Hematopoietic multipotent progenitor cell treated with erythropoietin and hydrocortisone succinate and interleukin-3 and kit ligand, for 6 days (in vitro differentiated cells): ENCODE measurements at regions not wholly inside any gene's neighbourhood (a gene's known extent, or its start where the extent isn't known, plus 50 kb on each side); places are given as distances from the start of the nearest gene placed in this dataset.

Source experiments
- DNase-seq: peaks from one replicate; pipeline ENCODE4 v3.0.0-alpha.2; 2015

DNA sequence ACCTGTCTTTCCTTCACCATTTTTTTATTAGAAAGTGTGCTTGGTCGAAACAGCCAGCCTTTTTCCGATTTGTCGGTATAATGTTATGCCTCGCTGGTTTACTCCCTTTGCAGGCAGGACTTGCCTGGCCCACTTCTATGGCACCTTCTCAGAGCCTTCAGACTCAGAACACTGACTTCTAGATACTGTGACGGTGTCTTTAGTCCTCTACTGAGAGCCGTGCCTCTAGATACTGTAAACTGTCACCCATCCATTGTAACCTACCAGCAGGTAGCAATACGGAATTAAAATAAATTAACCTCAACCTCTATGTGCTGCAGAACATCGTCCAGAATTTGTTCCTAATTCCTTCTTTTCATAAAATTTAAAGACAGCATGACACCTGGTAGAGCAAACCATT is 247.7 kb upstream of the TTC14 start:
- no peak for DNase-seq

DNA sequence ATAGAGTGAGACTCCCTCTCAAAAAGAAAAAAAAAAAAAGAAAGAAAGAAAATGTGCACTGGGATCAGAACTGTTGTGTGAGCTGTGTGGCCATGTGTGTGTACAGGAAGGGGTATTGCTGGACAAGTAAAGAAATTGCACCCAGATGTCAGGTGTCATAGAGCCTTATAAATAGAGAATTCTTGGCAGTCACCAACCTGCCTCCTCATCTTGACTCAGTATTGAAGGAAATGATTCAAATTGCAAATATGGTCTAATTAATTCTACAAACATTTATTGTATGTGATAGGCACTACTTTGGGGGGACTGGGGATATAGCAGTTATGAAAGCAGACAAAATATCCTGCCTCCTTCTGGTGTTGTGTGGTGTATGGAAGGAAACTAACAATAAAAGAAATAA is 243.8 kb upstream of the TTC14 start:
- no peak for DNase-seq

- DNase-seq, result no peak
Observed at GRCh38 chr3:180359061-180359952, 242.7 kb upstream of the TTC14 start.

DNA sequence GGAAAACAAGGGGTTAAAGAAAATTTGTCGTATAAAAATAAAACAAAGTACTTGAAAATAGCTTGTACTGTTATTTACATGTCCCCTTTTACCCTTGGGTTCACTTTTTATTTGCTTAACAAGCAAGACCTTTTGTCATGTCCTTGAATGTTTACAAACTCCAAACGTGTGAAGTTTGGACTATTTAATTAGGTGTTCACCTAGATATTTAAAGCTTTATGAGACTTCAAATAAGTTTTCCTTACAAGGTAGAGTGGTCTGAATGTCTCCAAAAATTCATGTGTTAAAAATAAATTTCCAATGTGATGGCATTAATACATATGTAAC is 242.0 kb upstream of the TTC14 start:
- no peak for DNase-seq

DNA sequence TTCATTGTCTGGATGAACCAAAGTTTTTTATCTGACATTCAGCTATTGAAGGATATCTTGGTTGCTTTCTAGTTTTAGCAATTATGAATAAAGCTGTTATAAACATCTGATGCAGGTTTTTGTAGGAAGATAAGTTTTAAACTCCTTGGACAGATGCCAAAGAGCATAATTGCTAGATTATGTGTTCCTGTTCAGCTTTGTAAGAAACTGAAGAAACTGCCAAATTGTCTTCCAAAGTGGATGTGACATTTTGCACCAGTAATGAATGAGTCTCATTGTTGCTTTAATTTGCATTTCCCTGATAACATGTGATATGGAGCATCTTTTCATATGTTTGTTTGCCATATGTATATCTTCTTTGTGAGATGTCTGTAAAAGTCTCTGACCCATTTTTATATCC is 239.9 kb upstream of the TTC14 start:
- DNase-seq, result no peak

GRCh38 chr3:180375831-180376230 is 226.1 kb upstream of the TTC14 start:
- DNase-seq, result no peak

DNA sequence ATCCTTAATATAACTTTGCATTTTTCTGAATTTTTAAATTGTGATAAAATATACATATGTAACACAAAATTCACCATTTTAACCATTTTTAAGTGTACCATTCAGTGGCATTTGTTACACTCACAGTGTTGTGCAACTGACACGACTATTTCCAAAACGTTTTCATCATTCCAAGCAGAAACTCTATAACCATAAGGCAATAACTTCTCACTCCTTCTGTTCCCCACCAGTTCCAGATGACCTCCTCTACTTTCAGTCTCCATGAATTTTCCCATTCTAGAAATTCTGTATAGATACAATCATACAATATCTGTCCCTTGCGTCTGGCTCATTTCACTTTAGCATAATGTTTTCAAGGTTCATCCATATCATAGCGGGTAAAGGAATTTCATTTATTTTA is 223.5 kb upstream of the TTC14 start:
- no peak for DNase-seq

- no peak for DNase-seq
Observed at GRCh38 chr3:180382638-180383180, 219.3 kb upstream of the TTC14 start.

DNA sequence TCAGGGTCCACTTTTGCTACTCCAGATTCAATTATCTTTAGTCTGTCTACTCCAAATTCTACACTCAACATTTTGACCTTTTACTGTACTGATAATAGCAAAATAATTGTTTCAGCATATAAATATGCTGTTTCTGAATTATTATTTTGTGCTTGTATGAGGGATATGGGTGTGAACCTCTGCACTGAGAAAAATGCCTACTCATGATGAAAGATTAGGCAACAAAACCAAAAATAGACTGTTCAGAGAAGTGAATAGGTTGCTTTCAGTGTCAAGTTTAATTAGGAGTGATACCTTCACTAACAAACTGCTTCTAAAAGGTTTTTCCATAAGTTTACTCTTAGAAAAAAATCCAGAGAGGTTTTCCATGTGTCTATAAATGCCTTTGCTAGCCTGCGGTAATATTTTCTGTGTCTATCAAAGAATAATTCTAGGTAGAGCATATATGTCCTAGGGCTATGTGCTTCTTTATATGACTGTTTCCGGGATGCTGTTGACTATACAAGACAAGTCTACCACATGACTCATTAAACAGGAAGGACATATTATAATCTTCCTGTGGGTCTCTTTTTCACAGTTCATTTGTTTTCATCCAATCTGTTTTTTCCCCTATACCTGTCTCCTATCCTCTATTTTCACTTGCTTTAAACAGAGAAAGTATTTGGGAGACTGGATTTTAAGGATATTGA is 218.5 kb upstream of the TTC14 start:
- no peak for DNase-seq

DNA sequence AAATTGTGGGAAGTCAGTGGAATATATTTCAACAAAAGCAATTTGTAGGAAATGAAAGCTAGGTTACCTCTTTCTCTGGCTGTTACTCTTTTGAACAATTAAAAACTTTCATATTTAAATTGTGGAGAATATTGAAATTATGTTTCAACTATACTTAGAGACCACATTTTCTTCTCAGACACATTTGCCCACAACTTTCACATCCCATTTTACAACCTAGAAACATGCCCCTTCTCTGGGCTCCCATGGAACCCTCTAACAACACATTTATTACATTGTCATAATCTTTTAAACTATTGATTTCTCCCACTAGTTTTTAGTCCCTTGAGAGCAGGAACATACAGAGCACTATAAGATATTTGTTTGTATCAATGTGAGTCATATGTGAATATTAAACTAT is 211.7 kb upstream of the TTC14 start:
- no peak for DNase-seq

DNA sequence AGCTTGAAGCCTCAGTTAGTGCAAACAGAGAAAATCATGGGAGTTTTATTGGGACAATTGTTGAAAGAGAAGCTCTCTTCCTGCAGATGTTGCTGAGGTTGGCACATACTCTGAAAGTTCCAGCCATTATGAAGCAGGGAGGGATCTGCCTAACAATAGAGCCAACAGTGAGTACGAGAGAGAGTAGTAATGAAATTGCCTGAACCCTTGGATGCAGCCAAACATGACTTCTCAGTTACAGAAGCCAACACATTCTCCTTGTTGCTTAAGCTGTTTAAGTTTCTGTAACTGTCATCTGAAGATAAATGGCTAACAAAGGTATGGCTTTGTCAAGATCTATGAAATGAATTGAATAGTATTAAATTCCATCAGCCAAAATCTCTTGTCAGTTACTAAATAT is 211.0 kb upstream of the TTC14 start:
- DNase-seq, result no peak

DNA sequence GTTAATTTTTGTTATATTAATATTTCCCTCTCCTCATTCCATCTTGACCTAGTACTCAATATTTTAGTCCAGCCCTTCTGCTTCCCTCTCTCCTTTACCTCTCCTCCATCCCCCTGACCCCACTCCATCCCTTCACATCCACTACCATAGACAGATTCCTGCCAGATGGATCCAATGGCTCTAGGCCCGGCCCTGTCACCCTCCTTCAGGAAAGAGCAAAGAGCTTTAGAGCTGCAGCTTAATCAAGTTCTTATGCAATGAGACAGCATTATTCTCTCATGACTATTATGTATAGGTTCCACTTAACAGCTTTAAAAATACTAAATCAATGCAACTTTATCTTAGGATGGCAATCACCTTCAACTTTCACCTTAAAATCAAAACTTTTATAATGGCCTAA is 200.7 kb upstream of the TTC14 start:
- DNase-seq, result no peak

- DNase-seq, result no peak
Observed at GRCh38 chr3:180402471-180403073, 199.4 kb upstream of the TTC14 start.

GRCh38 chr3:180403156-180403555 is 198.8 kb upstream of the TTC14 start:
- DNase-seq, result no peak

DNA sequence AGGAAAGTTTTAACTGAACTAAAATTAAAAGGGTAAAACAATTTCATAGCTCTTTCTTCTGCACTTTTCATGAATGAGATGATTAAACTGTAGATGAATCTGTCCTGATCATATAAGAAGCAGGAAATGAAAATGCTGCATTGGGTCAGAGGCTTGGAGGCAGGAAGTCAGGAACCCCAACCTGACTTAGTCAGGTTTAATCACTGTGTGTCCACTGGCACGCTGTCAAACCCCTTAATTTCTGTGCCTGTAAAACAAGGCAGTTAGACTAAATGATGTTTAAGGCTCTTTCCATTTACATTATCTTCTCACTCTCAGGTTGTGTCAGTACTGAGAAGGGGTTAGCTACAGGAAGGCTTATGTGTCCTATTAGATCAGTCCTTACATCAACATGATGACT is 193.3 kb upstream of the TTC14 start:
- no peak for DNase-seq

DNA sequence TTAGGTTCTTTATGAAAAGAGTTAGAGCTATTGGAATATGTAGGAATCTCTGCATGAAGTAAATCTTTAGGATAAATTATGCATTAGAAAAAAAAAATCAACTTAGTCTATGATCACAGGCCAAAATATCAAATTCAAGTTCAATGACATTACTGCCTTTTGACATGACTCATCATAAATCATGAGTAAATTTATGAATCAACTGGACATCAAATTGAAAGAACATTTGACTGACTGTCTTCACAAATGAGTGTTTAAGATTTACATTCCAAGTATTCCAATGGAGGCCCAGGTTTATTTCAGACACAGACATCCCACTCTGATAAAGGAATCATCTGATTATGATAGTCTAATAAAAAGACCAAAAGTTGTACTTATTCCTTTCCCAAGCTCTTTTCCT is 192.8 kb upstream of the TTC14 start:
- DNase-seq, result no peak

DNA sequence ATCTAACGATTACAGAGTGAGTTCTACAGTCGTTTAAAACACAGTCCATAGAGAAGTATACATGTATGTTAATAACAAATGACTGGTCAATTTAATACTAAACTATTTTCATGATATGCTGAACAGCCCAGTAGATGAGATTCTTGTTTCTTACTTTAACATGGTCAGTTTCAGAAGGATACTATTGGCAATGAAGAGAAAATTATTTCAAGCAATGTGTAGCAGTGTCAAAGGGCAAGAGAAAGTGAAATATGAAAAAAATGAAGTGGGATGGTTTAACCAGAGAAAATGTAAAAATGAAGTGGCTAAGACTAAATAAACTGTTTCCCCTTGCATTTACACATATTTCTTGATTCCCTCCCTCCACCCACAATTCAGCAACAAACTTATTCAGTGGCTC is 192.1 kb upstream of the TTC14 start:
- no peak for DNase-seq

GRCh38 chr3:180414157-180414556 is 187.8 kb upstream of the TTC14 start:
- no peak for DNase-seq

- DNase-seq, result no peak
Observed at GRCh38 chr3:180416111-180416594, 185.8 kb upstream of the TTC14 start.

- DNase-seq, result no peak
Observed at GRCh38 chr3:180417241-180417640, 184.7 kb upstream of the TTC14 start.

DNA sequence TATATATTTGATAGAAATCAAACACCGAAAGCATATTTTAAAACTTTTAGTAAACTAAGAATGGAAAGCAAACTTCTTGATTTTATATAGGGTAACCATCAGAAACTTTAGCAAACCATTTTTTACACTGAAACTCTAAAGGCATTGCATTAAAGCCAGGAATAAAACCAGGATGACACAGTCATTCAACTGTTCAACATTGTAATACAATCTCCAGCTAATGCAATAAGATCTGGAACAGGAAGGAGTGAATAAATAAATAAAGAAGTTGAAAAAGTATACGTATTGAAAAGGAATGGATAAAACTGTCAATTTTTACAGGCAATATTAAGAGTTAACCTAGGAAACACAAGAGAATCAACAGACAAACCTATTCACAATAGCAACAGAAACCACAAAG is 181.9 kb upstream of the TTC14 start:
- no peak for DNase-seq

DNA sequence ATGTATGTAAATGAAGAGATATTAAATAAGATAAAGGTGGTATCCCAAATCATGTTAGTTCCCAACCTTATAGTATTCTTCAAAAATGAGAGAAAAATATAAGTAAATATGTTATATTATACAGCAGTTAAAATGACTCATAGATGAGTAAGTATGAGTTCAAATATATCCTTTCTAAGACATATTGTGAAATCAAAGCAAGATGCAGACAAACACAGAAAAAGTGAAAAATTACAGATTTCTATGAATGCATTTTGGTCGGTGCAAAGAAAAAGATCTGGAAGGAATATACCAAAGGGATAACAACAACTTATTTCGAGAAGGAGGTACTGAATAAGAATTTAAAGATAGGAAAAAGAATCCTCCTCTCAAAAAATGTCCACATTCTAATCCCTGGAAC is 181.2 kb upstream of the TTC14 start:
- no peak for DNase-seq

DNA sequence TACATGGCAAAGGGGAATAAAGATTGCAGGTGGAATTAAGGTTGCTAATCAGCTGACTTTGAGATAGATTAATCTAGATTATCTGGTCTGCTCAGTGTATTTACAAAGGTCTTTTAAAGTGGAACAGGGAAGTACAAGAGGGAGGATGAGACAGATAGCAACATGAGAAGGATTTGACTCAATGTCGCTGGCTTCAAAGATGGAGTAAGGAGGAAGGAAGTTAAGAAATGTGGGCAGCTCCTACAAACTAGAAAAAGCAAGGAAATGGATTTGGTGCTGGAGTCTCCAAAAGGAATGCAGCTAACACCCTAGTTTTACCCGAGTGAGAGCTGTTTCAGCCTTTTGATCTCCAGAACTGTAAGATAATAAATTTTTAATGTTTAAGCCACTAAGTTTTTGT is 180.7 kb upstream of the TTC14 start:
- no peak for DNase-seq

- DNase-seq, result no peak
Observed at GRCh38 chr3:180421721-180422120, 180.2 kb upstream of the TTC14 start.
